ENCODE measurements at regions not wholly inside any gene's neighbourhood (a gene's known extent, or its start where the extent isn't known, plus 50 kb on each side); places are given as distances from the start of the nearest gene placed in this dataset.

DNA sequence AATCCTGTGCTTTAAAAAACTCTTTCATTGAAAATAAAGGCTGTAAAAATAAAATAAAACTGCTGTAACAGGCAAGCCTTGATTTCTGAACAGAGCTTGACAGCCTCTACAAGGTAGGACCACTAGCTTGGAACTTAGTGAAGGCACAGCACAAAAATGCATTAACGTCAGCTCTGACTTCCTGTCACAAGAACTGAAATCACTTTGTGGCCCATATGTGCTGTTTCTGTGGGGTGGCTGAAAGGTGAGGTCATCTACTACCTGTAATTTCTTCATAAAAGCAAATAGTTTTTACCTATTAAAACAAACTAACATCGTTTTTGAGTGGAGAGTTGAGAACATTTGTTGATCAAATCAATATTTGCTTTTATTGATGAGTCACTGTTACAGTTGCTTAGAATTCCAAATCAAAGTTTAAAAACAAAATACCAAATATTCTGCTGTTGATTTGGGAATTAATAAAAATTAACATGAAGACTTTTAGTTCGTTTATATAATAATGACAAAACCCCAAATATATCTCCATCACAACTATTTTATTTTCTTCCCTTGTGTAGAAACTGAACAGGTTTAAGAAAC, 1034.1 kb downstream of the MCTP2 start:
- TF ChIP-seq, protein P1, sequence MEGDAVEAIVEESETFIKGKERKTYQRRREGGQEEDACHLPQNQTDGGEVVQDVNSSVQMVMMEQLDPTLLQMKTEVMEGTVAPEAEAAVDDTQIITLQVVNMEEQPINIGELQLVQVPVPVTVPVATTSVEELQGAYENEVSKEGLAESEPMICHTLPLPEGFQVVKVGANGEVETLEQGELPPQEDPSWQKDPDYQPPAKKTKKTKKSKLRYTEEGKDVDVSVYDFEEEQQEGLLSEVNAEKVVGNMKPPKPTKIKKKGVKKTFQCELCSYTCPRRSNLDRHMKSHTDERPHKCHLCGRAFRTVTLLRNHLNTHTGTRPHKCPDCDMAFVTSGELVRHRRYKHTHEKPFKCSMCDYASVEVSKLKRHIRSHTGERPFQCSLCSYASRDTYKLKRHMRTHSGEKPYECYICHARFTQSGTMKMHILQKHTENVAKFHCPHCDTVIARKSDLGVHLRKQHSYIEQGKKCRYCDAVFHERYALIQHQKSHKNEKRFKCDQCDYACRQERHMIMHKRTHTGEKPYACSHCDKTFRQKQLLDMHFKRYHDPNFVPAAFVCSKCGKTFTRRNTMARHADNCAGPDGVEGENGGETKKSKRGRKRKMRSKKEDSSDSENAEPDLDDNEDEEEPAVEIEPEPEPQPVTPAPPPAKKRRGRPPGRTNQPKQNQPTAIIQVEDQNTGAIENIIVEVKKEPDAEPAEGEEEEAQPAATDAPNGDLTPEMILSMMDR (IDR thresholded peaks at IDR 0.05; ENCODE audit: low read length), result no peak
- no peak for TF ChIP-seq EZH2 (optimal IDR thresholded peaks at IDR 0.05; ENCODE audit: low read depth, low read length)

Data from MM.1S (cell line).